Ureter (tissue), 1 donor: ENCODE measurements at regions not wholly inside any gene's neighbourhood (a gene's known extent, or its start where the extent isn't known, plus 50 kb on each side); places are given as distances from the start of the nearest gene placed in this dataset.

Source experiments
- DNase-seq: peaks from one replicate; pipeline ENCODE4 v3.0.0-alpha.2; 2020; ENCODE audit warnings: low spot score
- donor health status: DM: yes; HTN: yes; CAD: no.

DNA sequence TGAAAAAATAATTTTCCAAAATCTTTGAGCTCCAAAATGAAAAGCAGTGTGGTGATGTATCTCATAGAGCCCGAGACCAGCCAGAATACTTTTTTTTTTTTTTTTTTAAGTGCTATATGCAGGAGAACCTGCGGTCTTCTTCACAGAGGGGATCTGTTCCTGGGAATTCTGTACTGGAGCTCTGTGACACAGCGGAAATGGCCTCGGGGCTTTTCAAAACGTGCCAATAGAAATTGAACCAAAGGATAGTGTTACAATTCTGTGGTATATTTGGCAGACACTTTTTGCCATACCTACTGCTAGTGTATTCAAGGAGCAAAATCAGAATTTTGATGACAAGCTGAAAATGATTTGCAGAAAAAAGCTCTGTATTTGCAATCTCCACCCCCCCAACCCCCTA lies 1429.3 kb upstream of the LRRTM3 start:
- DNase-seq, result no peak

DNA sequence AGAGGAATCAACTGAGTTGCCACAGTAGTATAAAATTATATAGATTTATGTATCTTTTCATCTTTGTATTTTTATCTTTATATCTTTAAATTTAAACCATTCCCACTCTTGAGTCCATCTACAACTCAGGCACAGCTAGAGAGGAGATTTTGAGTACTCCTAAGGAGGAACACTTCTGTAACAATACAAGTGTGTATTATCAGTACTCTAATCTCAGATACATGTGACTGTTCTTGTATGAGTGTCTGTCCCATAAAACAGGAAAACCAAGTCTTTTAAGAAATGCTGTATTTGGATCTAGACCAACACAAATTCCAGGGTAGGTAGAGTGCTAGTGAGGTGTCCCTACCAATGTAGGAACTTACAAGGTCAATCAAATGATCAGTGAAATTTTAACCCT lies 1428.0 kb upstream of the LRRTM3 start:
- no peak for DNase-seq

GRCh38 chr10:65500716-65501115 lies 1425.1 kb upstream of the LRRTM3 start:
- DNase-seq, result no peak

- DNase-seq, result no peak
Measured at GRCh38 chr10:65501259-65501658, 1424.6 kb upstream of the LRRTM3 start.

GRCh38 chr10:65518379-65518778 lies 1407.5 kb upstream of the LRRTM3 start:
- DNase-seq, result no peak

GRCh38 chr10:65528986-65529385 lies 1396.8 kb upstream of the LRRTM3 start:
- no peak for DNase-seq

- DNase-seq, result no peak
Measured at GRCh38 chr10:65531545-65531944, 1394.3 kb upstream of the LRRTM3 start.

DNA sequence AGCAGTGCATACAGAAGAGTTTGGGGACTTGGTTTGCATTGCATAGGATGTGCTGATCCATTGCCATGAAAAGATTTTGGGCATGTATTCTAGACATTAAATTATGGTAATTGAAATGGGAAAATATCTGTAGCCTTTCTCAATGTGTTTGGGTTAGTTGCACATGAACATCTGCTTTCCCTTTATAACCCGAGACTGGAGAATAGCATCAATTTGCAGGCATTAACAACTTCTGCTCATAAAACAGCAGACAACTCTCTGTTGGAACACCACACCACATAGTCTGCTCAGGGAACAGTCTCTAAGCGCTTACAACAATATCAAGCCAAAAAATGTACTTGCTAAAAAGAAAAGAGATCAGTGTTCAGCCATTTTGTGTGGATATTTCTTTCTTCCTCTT lies 1391.1 kb upstream of the LRRTM3 start:
- no peak for DNase-seq

- no peak for DNase-seq
Measured at GRCh38 chr10:65544756-65545155, 1381.1 kb upstream of the LRRTM3 start.

- DNase-seq, result no peak
Measured at GRCh38 chr10:65548001-65548400, 1377.8 kb upstream of the LRRTM3 start.

- no peak for DNase-seq
Measured at GRCh38 chr10:65550761-65551160, 1375.1 kb upstream of the LRRTM3 start.

GRCh38 chr10:65555192-65555591 lies 1370.6 kb upstream of the LRRTM3 start:
- DNase-seq, result no peak

DNA sequence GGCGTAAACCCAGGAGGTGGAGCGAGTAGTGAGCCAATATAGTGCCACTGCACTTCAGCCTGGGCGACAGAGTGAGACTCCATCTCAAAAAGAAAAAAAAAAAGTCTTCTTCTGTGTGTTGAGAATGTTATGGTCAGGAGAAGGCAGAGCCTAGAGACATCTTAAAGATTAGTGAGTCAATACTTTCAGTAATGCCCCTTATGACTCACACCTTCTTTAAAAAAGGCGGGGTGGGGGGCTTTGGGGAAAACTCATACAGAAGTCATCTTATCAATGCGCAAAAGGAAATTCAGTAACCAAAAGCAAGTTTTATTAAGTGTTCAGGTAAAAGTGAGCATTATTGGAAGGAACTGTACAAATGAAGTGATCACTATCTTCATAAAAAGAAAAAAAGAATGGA lies 1369.8 kb upstream of the LRRTM3 start:
- DNase-seq, result no peak

- DNase-seq, result no peak
Measured at GRCh38 chr10:65559369-65559768, 1366.5 kb upstream of the LRRTM3 start.

DNA sequence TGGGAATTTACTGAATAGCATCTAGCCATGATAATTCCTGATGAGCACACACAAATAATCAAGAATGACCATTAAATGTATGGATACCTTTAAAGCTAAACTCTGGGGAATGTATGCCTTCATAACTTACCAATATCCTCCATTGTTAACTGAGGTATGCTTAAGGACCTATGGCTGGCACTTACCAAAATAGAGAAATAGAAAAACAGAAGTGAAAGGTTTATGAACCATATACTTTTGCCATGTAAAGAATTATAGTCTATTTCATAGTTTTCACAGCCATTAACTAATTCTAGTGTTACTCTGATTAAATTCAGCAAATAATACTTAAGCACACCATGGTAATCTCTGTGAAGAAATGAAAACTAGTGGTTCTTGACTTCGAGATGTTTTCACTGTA lies 1360.6 kb upstream of the LRRTM3 start:
- DNase-seq, result no peak

DNA sequence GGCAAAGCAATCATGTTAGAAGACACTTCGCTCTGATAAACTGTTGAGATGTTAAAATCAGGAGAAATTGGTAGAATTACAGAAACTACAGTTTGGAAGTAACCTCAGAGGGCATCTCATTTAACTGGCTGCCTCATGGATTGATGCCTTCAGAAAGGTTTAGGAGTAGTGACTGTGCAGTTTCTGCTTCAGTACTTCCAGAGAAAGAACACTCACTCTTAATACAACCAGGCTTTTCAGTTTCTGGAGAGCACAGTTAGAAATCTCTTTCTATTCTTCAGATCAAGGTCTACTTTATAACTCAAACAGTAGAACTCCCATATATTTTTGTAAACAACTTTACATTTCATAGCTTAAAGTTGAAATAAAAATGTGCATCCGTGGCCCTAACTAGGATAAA lies 1358.9 kb upstream of the LRRTM3 start:
- DNase-seq, result no peak

- no peak for DNase-seq
Measured at GRCh38 chr10:65570143-65571010, 1355.5 kb upstream of the LRRTM3 start.

- no peak for DNase-seq
Measured at GRCh38 chr10:65571011-65571570, 1354.7 kb upstream of the LRRTM3 start.

- no peak for DNase-seq
Measured at GRCh38 chr10:65581426-65582026, 1344.3 kb upstream of the LRRTM3 start.

GRCh38 chr10:65602182-65602865 lies 1323.5 kb upstream of the LRRTM3 start:
- DNase-seq, result no peak

DNA sequence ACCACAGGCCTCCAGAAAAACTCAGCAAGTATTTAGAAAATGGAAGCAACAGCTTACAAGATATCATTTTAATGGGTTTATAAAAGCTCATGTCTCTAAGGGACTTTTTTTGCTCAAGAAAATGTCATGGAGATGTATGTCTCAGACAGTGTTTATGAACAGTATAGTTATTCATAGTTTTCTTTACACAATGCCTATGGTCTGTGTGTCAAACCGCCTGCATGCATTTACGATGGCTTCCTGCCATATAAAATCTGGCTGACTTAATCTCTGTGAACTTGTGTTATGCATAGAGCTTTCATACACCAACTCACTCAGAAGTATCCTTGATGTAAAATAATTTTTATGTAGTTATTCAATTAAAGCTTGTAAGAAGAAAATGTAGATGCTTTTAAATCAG lies 1314.2 kb upstream of the LRRTM3 start:
- DNase-seq, result no peak

GRCh38 chr10:65614956-65615565 lies 1310.8 kb upstream of the LRRTM3 start:
- DNase-seq, result no peak
